OCI-LY3 (cell line): ENCODE measurements at regions not wholly inside any gene's neighbourhood (a gene's known extent, or its start where the extent isn't known, plus 50 kb on each side); places are given as distances from the start of the nearest gene placed in this dataset.
"Not testable (repeated sequence)": the region's sequence is repeated elsewhere in the genome, so short reads cannot be mapped to it uniquely, and the experiment has no call there.

Experiments used
- CTCF ChIP-seq: fragments of 200-600, 300-600 bp; sonication (generic); IDR thresholded peaks from 2 replicates; pipeline ENCODE4 v1.5.1; 2014; ENCODE audit warnings: antibody characterized with exemption, low read length, low read depth
- EZH2phosphoT487 ChIP-seq: fragments of 200-600 bp; shearing (Covaris generic); IDR thresholded peaks from 2 replicates; pipeline ENCODE4 v1.6.1; 2018; ENCODE audit warnings: antibody characterized with exemption, mixed run types, low read depth

- TF ChIP-seq CTCF, EZH2phosphoT487: not testable (repeated sequence)
Measured at GRCh38 chr15:20055921-20056320, 485.7 kb downstream of the GOLGA6L6 start.
